ENCODE measurements at regions not wholly inside any gene's neighbourhood (a gene's known extent, or its start where the extent isn't known, plus 50 kb on each side); places are given as distances from the start of the nearest gene placed in this dataset.

DNA sequence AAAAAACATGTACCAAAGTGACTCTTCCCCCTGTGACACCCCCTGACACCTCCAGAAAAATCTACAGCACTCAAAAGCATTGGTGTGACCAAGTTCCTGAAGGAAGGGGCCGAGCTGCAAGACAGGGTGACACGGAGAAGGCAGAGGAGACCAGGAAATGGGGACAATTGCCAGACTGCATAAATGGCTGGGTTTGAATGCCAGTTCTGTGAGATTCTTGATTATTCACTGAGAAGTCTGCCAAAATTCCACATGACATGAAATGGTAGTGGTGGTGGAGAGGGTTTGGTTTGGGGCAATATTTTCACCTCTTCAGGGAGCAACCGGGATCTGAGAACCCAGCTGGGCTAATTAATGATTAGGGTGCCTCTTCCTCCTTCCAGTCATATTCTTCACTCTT is 178.5 kb downstream of the ARL4C start:
- no peak for TF ChIP-seq CTCF (IDR thresholded peaks at IDR 0.05; ENCODE audit: low read length)
- no peak for TF ChIP-seq EZH2 (IDR thresholded peaks at IDR 0.05; ENCODE audit: borderline replicate concordance, low read length)
